GM23338 (cell line): ENCODE measurements at regions not wholly inside any gene's neighbourhood (a gene's known extent, or its start where the extent isn't known, plus 50 kb on each side); places are given as distances from the start of the nearest gene placed in this dataset.

ENCODE experiments used
- ATAC-seq: fragments of 200-7000 bp; cut with Tn5 transposase; 3 replicates; pipeline ENCODE4 v1.9.1; 2020
- DNase-seq: peaks from one replicate; pipeline ENCODE4 v3.0.0-alpha.2; 2015; ENCODE audit warnings: low spot score
- H2AFZ ChIP-seq: fragments of 200-600 bp; sonication (generic); 2 replicates; pipeline ENCODE4 v1.8.0; 2016; ENCODE audit warnings: antibody characterized with exemption, mild to moderate bottlenecking, moderate library complexity
- H3F3A ChIP-seq: fragments of 200-600 bp; sonication (generic); replicated peaks from 2 replicates; pipeline ENCODE4 v1.8.0; 2017; ENCODE audit warnings: antibody characterized with exemption, mixed run types, low read depth
- H3K27ac ChIP-seq: fragments of 200-600 bp; sonication (generic); 2 replicates; pipeline ENCODE4 v1.6.1; 2016; ENCODE audit warnings: low read depth
- H3K27me3 ChIP-seq: fragments of 200-600 bp; sonication (generic); 2 replicates; pipeline ENCODE4 v1.8.0; 2016; ENCODE audit warnings: mild to moderate bottlenecking, mixed run types, moderate library complexity; ENCODE audit not compliant: insufficient read depth
- H3K36me3 ChIP-seq: fragments of 200-600 bp; sonication (generic); 2 replicates; pipeline ENCODE4 v1.8.0; 2016; ENCODE audit warnings: mild to moderate bottlenecking; ENCODE audit not compliant: insufficient read depth
- H3K4me1 ChIP-seq: fragments of 200-600 bp; sonication (generic); 2 replicates; pipeline ENCODE4 v1.8.0; 2016; ENCODE audit warnings: mild to moderate bottlenecking, moderate library complexity; ENCODE audit not compliant: insufficient read depth
- H3K4me2 ChIP-seq: fragments of 200-600 bp; sonication (generic); 2 replicates; pipeline ENCODE4 v1.7.1; 2017; ENCODE audit warnings: mixed run types
- H3K4me3 ChIP-seq: fragments of 200-600 bp; sonication (generic); 2 replicates; pipeline ENCODE4 v1.6.1; 2016; ENCODE audit warnings: mixed run types
- H3K79me2 ChIP-seq: fragments of 200-600 bp; sonication (generic); replicated peaks from 2 replicates; pipeline ENCODE4 v1.8.0; 2017; ENCODE audit warnings: mild to moderate bottlenecking; ENCODE audit not compliant: insufficient read depth
- H3K9me2 ChIP-seq: fragments of 200-600 bp; sonication (generic); 2 replicates; pipeline ENCODE4 v1.8.0; 2017; ENCODE audit not compliant: insufficient read depth
- H4K20me1 ChIP-seq: fragments of 200-600 bp; sonication (generic); replicated peaks from 2 replicates; pipeline ENCODE4 v1.8.0; 2017; ENCODE audit warnings: mild to moderate bottlenecking; ENCODE audit not compliant: insufficient read depth
- H3K27ac Mint-ChIP-seq: 2 replicates; pipeline ENCODE4 v1.8.0; 2020; ENCODE audit warnings: inconsistent platforms, mild to moderate bottlenecking, moderate library complexity, mixed read lengths
- H3K27me3 Mint-ChIP-seq: 3 replicates; pipeline ENCODE4 v1.8.0; 2022; ENCODE audit warnings: low read depth, mild to moderate bottlenecking, moderate library complexity, mixed read lengths, inconsistent platforms; ENCODE audit not compliant: insufficient read depth, poor library complexity
- H3K36me3 Mint-ChIP-seq: 3 replicates; pipeline ENCODE4 v1.8.0; 2021; ENCODE audit warnings: low read depth, mild to moderate bottlenecking, inconsistent platforms, moderate library complexity, mixed read lengths
- H3K4me1 Mint-ChIP-seq: 3 replicates; pipeline ENCODE4 v1.8.0; 2020; ENCODE audit warnings: mild to moderate bottlenecking, inconsistent platforms, mixed read lengths
- H3K4me3 Mint-ChIP-seq: 3 replicates; pipeline ENCODE4 v1.8.0; 2021; ENCODE audit warnings: moderate library complexity, mild to moderate bottlenecking, inconsistent platforms, mixed read lengths
- H3K9me3 Mint-ChIP-seq: 3 replicates; pipeline ENCODE4 v1.8.0; 2020; ENCODE audit warnings: moderate library complexity, mild to moderate bottlenecking, inconsistent platforms, mixed read lengths
- CREB1 ChIP-seq: fragments of 250-450 bp; sonication (Bioruptor Pico); IDR thresholded peaks from 2 replicates; pipeline ENCODE4 v1.5.0; 2020; ENCODE audit warnings: low read depth, mild to moderate bottlenecking, moderate library complexity
- EZH2 ChIP-seq: fragments of 200-600 bp; sonication (generic); IDR thresholded peaks from one replicate; pipeline ENCODE4 v1.8.0; 2017; ENCODE audit warnings: antibody characterized with exemption, mild to moderate bottlenecking, low read depth; ENCODE audit not compliant: unreplicated experiment
- EZH2phosphoT487 ChIP-seq: fragments of 200-600 bp; sonication (generic); IDR thresholded peaks from one replicate; pipeline ENCODE4 v1.8.1; 2018; ENCODE audit warnings: antibody characterized with exemption; ENCODE audit not compliant: unreplicated experiment
- JUNB ChIP-seq: IDR thresholded peaks from one replicate; pipeline ENCODE4 v1.6.1; 2016; ENCODE audit warnings: antibody characterized with exemption; ENCODE audit not compliant: unreplicated experiment
- NANOG ChIP-seq: IDR thresholded peaks from 2 replicates; pipeline ENCODE4 v1.6.1; 2016; ENCODE audit warnings: antibody characterized with exemption, borderline replicate concordance
- POLR2AphosphoS5 ChIP-seq: IDR thresholded peaks from 2 replicates; pipeline ENCODE4 v1.6.1; 2016; ENCODE audit warnings: antibody characterized with exemption, low read depth
- STAT1 ChIP-seq: IDR thresholded peaks from one replicate; pipeline ENCODE4 v1.6.1; 2016; ENCODE audit warnings: antibody characterized with exemption; ENCODE audit not compliant: unreplicated experiment
- ZNF114 ChIP-seq: fragments of 250-450 bp; sonication (Bioruptor Pico); IDR thresholded peaks from 2 replicates; pipeline ENCODE4 v1.5.0; 2020; ENCODE audit warnings: mild to moderate bottlenecking, moderate library complexity
- ZNF331 ChIP-seq: fragments of 250-450 bp; sonication (Bioruptor Pico); IDR thresholded peaks from 2 replicates; pipeline ENCODE4 v1.5.0; 2020; ENCODE audit warnings: low read depth, mild to moderate bottlenecking, moderate library complexity
- TF ChIP-seq, protein P1 (sequence below): fragments of 250-450 bp; sonication (Bioruptor Pico); IDR thresholded peaks from 2 replicates; pipeline ENCODE4 v1.5.0; 2020; ENCODE audit warnings: mild to moderate bottlenecking, moderate library complexity

DNA sequence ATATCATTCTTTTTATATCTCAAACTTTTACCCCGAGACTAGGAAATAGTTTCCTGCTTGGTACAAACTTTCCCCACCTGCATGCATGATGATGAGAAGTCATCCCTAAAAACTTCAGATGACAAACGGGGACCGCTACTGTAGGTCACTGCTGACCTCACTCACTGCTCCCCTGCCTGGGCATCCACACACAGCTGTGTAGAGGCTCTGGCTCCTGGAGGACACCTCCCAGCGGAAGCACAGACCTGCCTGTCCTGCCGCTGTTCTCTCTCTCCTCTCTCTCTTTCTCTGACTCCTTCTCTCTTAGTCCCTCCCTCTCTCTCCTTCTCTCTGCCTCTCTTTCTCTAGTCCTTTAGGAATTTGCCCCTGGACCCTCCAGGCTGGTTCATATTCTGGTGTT is 202.9 kb upstream of the PITRM1 start:
- Histone ChIP-seq H3K27me3 (no peaks in the 10 kb centered on the region), H3K4me2 (no peak overlapping the region), H3K4me3 (no peak overlapping the region), H3K79me2 (no peaks in the 10 kb centered on the region), H4K20me1 (no peaks in the 10 kb centered on the region), H2AFZ (no peak overlapping the region), H3K9me2 (no peaks in the 10 kb centered on the region), H3K36me3 (no peaks in the 10 kb centered on the region), H3K4me1 (no peaks in the 10 kb centered on the region), H3K27ac (no peak overlapping the region), H3F3A (no peaks in the 10 kb centered on the region)
- no peak overlapping the region for H3K4me3 Mint-ChIP-seq
- H3K36me3 Mint-ChIP-seq: 0 out of 3 replicates have a peak, but pooled peaks cover 2% of the 10 kb centered on the region
- peaks cover 7% of the 10 kb centered on the region; the same call in 2 of the 3 replicates for H3K9me3 Mint-ChIP-seq
- ATAC-seq (no peak), DNase-seq (no peak)
- H3K27ac Mint-ChIP-seq: no peak overlapping the region
- TF ChIP-seq, protein P1, sequence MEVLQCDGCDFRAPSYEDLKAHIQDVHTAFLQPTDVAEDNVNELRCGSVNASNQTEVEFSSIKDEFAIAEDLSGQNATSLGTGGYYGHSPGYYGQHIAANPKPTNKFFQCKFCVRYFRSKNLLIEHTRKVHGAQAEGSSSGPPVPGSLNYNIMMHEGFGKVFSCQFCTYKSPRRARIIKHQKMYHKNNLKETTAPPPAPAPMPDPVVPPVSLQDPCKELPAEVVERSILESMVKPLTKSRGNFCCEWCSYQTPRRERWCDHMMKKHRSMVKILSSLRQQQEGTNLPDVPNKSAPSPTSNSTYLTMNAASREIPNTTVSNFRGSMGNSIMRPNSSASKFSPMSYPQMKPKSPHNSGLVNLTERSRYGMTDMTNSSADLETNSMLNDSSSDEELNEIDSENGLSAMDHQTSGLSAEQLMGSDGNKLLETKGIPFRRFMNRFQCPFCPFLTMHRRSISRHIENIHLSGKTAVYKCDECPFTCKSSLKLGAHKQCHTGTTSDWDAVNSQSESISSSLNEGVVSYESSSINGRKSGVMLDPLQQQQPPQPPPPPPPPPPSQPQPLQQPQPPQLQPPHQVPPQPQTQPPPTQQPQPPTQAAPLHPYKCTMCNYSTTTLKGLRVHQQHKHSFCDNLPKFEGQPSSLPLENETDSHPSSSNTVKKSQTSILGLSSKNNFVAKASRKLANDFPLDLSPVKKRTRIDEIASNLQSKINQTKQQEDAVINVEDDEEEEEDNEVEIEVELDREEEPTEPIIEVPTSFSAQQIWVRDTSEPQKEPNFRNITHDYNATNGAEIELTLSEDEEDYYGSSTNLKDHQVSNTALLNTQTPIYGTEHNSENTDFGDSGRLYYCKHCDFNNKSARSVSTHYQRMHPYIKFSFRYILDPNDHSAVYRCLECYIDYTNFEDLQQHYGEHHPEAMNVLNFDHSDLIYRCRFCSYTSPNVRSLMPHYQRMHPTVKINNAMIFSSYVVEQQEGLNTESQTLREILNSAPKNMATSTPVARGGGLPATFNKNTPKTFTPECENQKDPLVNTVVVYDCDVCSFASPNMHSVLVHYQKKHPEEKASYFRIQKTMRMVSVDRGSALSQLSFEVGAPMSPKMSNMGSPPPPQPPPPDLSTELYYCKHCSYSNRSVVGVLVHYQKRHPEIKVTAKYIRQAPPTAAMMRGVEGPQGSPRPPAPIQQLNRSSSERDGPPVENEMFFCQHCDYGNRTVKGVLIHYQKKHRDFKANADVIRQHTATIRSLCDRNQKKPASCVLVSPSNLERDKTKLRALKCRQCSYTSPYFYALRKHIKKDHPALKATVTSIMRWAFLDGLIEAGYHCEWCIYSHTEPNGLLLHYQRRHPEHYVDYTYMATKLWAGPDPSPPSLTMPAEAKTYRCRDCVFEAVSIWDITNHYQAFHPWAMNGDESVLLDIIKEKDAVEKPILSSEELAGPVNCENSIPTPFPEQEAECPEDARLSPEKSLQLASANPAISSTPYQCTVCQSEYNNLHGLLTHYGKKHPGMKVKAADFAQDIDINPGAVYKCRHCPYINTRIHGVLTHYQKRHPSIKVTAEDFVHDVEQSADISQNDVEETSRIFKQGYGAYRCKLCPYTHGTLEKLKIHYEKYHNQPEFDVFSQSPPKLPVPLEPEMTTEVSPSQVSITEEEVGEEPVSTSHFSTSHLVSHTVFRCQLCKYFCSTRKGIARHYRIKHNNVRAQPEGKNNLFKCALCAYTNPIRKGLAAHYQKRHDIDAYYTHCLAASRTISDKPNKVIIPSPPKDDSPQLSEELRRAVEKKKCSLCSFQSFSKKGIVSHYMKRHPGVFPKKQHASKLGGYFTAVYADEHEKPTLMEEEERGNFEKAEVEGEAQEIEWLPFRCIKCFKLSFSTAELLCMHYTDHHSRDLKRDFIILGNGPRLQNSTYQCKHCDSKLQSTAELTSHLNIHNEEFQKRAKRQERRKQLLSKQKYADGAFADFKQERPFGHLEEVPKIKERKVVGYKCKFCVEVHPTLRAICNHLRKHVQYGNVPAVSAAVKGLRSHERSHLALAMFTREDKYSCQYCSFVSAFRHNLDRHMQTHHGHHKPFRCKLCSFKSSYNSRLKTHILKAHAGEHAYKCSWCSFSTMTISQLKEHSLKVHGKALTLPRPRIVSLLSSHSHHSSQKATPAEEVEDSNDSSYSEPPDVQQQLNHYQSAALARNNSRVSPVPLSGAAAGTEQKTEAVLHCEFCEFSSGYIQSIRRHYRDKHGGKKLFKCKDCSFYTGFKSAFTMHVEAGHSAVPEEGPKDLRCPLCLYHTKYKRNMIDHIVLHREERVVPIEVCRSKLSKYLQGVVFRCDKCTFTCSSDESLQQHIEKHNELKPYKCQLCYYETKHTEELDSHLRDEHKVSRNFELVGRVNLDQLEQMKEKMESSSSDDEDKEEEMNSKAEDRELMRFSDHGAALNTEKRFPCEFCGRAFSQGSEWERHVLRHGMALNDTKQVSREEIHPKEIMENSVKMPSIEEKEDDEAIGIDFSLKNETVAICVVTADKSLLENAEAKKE (CRISPR knock-in tag): no peak
- TF ChIP-seq STAT1 (no peak), JUNB (no peak), CREB1 (no peak), EZH2 (no peak), EZH2phosphoT487 (no peak), NANOG (no peak), ZNF331 (no peak), POLR2AphosphoS5 (no peak), ZNF114 (CRISPR knock-in tag) (no peak)
- H3K27me3 Mint-ChIP-seq: peaks cover 4% of the 10 kb centered on the region
- H3K4me1 Mint-ChIP-seq: no peaks in the 10 kb centered on the region
